MCF 10A (cell line): ENCODE measurements at regions not wholly inside any gene's neighbourhood (a gene's known extent, or its start where the extent isn't known, plus 50 kb on each side); places are given as distances from the start of the nearest gene placed in this dataset.

ENCODE experiments used
- BruUV-seq: library from RNA; stranded (reverse); fragments of 400-500 nt; replicated peaks from 2 replicates; lab custom pipeline; 2021; lab: Mats Ljungman, UMichigan
- CTCF ChIA-PET: fragments of 300-600 bp; sonication (Branson Sonifier 250); formaldehyde crosslinking; extraction: SDS; loops from one replicate; lab custom pipeline; 2021; ENCODE audit warnings: antibody characterized with exemption, inconsistent platforms; lab: Yijun Ruan, JAX
- POLR2A ChIA-PET: fragments of 300-600, 350-650 bp; sonication (Branson Sonifier 250); formaldehyde crosslinking; extraction: SDS; loops from one replicate; lab custom pipeline; 2020; ENCODE audit warnings: antibody characterized with exemption, inconsistent platforms; lab: Yijun Ruan, JAX
- DNase-seq: peaks from one replicate; pipeline ENCODE4 v3.0.0-alpha.2; 2018; ENCODE audit not compliant: unreplicated experiment
- H3K27ac Mint-ChIP-seq: one replicate; pipeline ENCODE4 v1.8.0; 2022; ENCODE audit warnings: mild to moderate bottlenecking, low read depth, mixed read lengths; ENCODE audit not compliant: unreplicated experiment
- H3K27me3 Mint-ChIP-seq: one replicate; pipeline ENCODE4 v1.8.0; 2022; ENCODE audit warnings: mixed read lengths; ENCODE audit not compliant: insufficient read depth, unreplicated experiment
- H3K36me3 Mint-ChIP-seq: one replicate; pipeline ENCODE4 v1.8.0; 2022; ENCODE audit warnings: mild to moderate bottlenecking, moderate library complexity, mixed read lengths; ENCODE audit not compliant: insufficient read depth, unreplicated experiment
- H3K4me1 Mint-ChIP-seq: one replicate; pipeline ENCODE4 v1.8.0; 2022; ENCODE audit warnings: mixed read lengths; ENCODE audit not compliant: insufficient read depth, unreplicated experiment
- H3K4me3 Mint-ChIP-seq: one replicate; pipeline ENCODE4 v1.8.0; 2022; ENCODE audit warnings: mild to moderate bottlenecking, moderate library complexity, mixed read lengths; ENCODE audit not compliant: unreplicated experiment
- H3K9me3 Mint-ChIP-seq: one replicate; pipeline ENCODE4 v1.8.0; 2022; ENCODE audit warnings: mixed read lengths; ENCODE audit not compliant: unreplicated experiment
- CTCF ChIP-seq: fragments of 200-600 bp; IDR thresholded peaks from one replicate; pipeline ENCODE4 v1.8.0; 2022; ENCODE audit warnings: antibody characterized with exemption, mild to moderate bottlenecking; ENCODE audit not compliant: unreplicated experiment
- intact Hi-C: fragments of 100-400 bp; cut with micrococcal nuclease; formaldehyde crosslinking; loops from 2 replicates; pipeline ENCODE4 v1.14.1; 2022

- no TSS peak for BruUV-seq
- ChIA-PET POLR2A (no interaction called here), CTCF (no interaction called here)
- peaks cover 8% of the 10 kb centered on the region for H3K9me3 Mint-ChIP-seq
- H3K4me3 Mint-ChIP-seq = no peak overlapping the region
- H3K4me1 Mint-ChIP-seq = no peaks in the 10 kb centered on the region
- no peak for DNase-seq
- H3K36me3 Mint-ChIP-seq = no peaks in the 10 kb centered on the region
- TF ChIP-seq CTCF = no peak
- H3K27me3 Mint-ChIP-seq = no peaks in the 10 kb centered on the region
- no peak overlapping the region for H3K27ac Mint-ChIP-seq
- intact Hi-C loops = no loop called here
These were observed 1166.1 kb upstream of the GBE1 start for GRCh38 chr3:82927309-82928253.

- H3K4me1 Mint-ChIP-seq = no peaks in the 10 kb centered on the region
- no peaks in the 10 kb centered on the region for H3K36me3 Mint-ChIP-seq
- CTCF ChIA-PET = no interaction called here
- BruUV-seq = no TSS peak
- POLR2A ChIA-PET = no interaction called here
- peaks cover 8% of the 10 kb centered on the region for H3K9me3 Mint-ChIP-seq
- DNase-seq = no peak
- no peaks in the 10 kb centered on the region for H3K27me3 Mint-ChIP-seq
- no peak for TF ChIP-seq CTCF
- H3K4me3 Mint-ChIP-seq = no peak overlapping the region
- no peak overlapping the region for H3K27ac Mint-ChIP-seq
- intact Hi-C loops = no loop called here
These were observed 1129.6 kb upstream of the GBE1 start for GRCh38 chr3:82891028-82891427.

- Mint-ChIP-seq H3K4me3 (no peak overlapping the region), H3K27ac (no peak overlapping the region), H3K27me3 (no peaks in the 10 kb centered on the region), H3K9me3 (no peaks in the 10 kb centered on the region), H3K36me3 (no peaks in the 10 kb centered on the region), H3K4me1 (no peaks in the 10 kb centered on the region)
- ChIA-PET POLR2A (no interaction called here), CTCF (no interaction called here)
- TF ChIP-seq CTCF = no peak
- no TSS peak for BruUV-seq
- DNase-seq = no peak
- intact Hi-C loops = no loop called here
These were observed 1121.6 kb upstream of the GBE1 start for GRCh38 chr3:82883072-82883471.

GRCh38 chr3:82875401-82875800 is 1114.0 kb upstream of the GBE1 start:
- CTCF ChIA-PET = no interaction called here

More at GRCh38 chr3:82875401-82875800, 1114.0 kb upstream of the GBE1 start:
- Mint-ChIP-seq H3K9me3 (no peaks in the 10 kb centered on the region), H3K27me3 (no peaks in the 10 kb centered on the region), H3K4me3 (no peak overlapping the region), H3K4me1 (no peaks in the 10 kb centered on the region), H3K36me3 (no peaks in the 10 kb centered on the region), H3K27ac (no peak overlapping the region)
- TF ChIP-seq CTCF = no peak
- no TSS peak for BruUV-seq
- intact Hi-C loops = no loop called here
- DNase-seq = no peak
- POLR2A ChIA-PET = no interaction called here
